ENCODE measurements at regions not wholly inside any gene's neighbourhood (a gene's known extent, or its start where the extent isn't known, plus 50 kb on each side); places are given as distances from the start of the nearest gene placed in this dataset.
A peak's percentile ranks its signal among the peaks of the same experiment; 100 is the strongest.
"Not testable (repeated sequence)": the region's sequence is repeated elsewhere in the genome, so short reads cannot be mapped to it uniquely, and the experiment has no call there.

DNA sequence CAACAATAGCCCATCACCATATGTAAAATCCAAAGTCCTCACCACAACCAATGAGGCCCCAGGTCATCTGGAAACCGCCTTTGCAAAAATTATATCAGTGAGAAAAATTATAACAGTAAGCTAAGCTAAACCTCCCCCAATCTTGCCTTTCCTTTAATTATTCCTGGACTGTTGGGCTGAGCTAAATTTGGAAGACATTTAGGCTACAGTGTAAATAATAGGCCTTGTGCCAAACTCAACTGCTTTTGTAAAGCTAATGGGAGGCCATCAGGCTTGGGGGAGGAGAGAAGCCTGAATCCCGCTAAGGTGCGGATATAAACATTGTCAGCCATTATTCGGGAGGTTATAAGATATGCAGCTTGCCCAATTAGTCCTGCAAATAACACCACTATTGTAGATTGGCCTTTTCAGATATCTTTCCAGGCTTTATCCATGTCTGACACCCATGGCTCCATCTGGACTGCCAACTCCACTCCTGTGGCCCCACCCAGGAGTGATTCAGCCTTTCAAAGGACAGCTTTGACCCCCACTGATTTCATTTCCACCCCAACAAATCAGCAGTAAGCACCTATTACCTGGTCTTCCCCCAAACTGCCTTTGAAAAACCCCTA lies 53.0 kb upstream of the CA12 start:
- DNase-seq = no peak

DNA sequence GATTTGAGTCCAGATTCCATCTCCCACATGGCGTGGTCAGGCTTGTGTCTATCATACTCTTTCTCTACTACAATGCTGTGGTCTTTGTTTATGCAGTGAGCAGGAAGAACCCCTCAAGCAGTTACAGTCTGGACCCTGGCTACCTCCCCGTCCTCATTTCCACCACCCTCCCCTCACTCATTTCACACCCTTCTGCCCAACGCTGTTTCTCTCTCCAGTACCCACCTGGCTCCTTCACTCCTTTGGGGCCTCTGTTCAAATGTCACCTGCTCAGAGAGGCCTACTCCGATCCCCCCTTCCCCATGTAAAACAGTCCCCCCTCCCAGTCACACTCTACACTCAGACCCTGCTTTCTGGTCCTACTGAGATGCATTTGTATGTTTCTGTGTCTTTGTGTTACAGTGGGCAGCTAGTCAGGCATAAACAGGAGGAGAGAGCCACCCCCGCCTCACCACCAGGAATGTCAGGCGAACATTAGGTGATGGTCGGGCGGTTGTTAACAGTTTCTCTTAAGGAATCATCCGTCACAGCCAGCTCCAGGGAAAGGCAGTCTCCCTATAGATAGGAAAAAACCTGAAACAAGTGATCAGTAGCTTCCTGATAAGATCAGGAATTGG lies 53.7 kb upstream of the CA12 start:
- no peak for DNase-seq

DNA sequence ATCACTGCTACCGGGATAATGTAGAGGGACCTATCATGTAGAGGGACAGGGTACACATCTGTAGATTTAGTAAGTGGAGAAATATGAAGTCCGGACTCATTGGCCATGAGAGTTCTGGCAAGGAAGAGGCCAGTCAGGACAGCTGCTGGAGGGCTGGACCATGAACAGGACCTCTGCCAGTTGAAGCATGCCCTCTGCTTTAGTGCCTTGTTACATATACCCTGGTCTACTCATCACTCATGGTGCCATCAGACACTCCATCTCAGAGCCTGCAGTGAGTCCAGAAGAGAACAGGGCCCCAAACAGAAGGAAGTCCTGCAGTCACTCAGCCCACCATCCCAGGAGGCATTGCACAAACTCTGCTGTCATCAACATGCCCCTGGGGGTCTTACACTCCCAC lies 54.7 kb upstream of the CA12 start:
- no peak for DNase-seq

DNA sequence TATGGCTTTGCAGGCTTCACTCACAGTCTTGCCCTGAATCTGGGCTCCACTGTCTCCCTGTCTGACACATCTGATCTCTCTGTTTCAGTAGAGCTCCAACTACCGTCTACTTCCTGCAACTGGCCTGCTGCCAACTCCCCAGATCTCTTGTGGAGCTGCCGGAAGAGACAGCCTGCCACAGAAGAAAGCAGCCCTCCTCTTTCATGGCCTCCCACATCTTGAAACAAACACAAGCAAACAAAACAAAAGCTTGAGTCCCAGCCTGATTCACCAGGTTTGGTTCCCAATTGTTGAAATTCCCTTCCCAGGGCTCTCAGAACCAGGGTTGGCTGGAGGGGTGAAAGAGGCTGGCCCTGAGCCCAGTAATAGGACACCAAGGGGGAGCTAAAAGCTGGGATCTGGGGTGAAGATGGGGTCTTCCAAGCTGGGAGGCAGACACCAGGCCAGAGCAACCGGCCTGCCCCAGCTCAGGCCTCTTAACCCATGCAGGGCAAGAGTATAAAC lies 55.3 kb upstream of the CA12 start:
- peak; percentile 58 for DNase-seq

DNA sequence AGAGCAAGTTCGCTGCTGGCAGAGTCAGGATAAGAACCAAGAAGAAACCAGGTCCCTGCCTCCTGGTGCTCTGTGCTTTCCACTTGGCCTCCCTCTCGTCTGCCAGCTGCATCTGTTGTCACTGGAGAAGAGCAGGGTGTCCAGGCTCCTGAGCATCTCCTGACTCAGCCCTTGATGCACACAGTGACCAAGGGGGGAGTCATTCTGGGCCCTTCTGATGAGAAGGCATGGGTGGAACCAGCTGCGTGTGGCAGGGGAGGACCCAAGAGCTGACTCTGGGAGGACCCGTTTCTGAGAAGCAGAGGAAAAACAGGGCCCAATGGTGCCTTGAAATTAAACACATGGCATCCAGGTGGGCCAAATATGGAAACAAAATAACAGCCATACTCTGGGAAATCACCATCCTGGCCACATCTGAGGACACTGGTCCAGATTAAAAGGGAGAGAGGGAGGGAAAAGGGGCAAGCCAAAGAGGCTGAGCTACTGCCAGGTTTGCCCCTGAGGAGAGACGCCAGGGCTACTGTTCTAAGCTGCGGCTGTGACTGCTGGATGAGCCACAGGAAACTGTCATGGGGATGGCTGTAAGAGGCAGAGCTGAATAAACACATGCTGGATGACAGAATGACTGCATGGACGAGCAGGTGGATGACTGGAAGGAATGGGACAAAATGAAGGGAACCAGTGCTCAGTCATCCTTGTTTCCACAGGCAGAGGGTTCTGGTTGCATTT lies 58.1 kb upstream of the CA12 start:
- DNase-seq = no peak

DNA sequence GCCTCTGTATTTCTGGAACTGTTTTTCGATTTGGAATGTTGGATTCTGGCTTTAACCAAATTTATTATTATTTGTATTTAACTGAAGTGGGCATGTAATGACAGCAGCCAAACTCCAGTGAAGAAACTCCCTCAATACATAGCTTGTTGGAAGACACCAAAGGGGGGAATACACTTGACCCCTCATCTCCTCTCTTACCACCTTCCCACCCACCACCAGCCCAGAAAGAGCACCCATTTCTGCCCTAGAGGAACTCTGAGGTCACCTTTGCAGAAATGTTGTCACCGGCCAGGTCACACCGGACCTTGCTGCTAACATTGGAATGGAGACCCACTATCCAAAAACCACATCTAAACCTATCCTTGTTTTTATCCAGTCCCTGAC lies 58.6 kb upstream of the CA12 start:
- no peak for DNase-seq

DNA sequence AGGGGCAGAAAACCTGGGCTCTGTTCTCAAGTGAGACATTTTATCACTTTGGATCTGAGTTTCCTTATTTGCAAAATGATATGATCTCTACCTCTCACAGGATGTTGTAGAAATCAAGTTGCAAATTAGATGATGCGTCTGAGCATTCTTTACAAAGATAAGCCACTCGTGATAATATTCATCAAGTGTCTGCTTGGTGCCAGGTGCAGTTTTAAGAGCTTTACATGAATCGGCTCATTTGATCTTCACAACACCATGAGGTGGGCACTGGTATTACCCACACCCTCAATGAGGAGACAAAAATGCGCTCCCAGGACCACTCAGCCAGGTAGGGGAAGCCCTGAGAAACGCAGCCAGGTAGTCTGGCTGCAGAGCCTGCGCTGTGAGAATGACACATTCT lies 59.1 kb upstream of the CA12 start:
- no peak for DNase-seq

DNA sequence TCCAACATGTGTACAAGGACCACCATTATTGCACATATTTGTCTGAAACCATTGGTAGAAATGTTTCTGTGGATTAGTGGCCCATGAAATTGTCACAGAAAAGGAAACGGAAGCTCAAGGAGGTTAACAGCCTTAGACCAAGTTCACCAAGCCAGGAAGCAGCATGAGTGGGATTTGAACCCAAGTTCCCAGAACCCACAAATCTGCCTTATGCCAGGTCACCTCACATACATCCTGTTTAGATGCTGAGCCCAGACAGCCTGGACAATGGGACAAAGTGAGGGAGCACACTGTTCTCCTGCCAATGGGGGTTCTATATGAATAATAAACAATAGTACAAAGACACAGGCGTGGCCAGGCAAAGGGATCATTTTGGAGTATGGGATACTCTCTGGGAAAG lies 59.6 kb upstream of the CA12 start:
- DNase-seq = no peak

DNA sequence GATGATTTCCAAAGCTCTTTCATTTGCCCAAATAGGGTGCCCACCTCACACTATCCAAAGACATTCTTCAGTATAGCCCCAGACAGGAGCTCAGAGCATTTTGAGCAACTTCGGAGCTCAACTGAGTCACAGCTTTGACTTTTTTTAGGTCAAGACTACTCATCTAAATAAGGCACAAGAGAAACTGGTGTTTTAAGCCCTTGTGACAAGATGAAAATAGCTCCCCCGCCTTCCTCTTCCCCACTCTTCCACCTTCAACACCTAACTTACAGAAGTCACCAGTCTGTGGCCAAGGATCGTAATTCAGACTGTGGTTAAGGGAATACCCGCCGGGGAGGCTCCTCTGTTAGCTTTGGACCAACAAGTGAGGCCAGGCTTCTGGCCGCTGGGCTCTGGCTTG lies 60.4 kb upstream of the CA12 start:
- no peak for DNase-seq

DNA sequence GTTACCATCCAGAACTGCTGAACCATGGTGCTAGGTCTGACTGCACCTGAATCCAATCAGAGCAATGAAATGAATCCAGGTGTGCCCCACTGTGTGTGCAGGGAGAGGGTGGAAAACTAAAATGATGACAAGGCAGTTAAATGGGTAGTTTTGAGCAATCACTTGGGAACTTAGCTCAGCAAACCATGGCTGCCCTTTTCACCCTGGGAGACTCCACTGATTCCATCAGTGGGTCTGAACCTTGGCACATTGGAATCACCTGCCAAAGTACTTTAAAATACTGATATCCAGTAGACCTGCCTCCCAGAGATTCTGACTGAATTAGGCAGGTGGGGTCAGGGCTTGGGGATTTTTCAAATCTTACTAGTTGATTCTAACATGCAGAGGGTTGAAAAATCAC lies 59.8 kb upstream of the USP3 start:
- no peak for DNase-seq

DNA sequence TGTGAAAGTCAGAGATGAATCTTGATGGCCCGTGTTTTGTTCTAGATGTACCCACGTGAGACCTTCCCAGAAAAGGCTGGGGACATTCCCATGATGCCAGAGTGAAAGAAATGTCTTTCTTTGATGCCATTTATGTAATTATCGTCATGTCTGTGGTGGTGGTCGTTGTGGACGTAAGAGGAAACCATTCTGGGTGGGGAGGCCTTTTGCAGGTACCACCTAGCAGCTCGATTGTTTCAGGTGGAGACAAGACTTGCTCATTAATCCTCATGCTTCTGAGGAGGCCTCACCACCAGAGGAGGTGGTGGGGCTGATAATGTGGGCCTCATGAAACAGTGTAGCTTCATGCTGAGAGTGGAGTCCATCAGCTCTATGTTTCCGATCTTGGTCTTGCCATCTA lies 58.1 kb upstream of the USP3 start:
- DNase-seq = no peak

DNA sequence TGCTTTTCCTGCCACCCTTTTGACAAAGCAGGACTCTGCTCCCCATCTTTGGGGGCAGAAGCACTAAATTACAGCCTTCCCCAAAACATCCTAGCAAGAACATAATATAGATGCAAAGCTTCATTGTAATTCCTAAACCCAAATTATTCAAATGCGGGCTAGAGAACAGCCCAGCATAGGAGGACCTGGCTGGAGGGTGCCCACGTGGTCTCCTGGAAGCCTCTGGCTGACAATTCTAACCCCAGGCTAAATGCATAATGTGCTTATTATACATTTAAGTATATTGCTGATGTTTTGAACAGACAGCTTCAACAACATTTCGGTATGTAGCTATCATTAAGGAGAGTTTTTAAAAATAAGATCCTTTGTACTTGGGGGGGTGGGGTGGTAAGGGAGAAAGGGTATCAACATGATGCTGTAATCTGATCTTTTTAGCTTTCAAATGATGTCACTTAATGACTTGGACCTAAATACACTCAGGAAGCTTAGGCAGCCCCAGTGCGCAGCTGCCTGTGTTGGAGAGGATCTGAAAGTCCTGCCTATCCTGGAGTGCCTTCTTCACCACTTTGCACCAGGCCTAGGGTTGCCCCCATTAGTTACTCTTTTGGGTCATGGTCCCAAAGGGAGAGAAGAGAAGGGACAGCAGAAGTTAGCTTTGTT lies 57.2 kb upstream of the USP3 start:
- DNase-seq = no peak

DNA sequence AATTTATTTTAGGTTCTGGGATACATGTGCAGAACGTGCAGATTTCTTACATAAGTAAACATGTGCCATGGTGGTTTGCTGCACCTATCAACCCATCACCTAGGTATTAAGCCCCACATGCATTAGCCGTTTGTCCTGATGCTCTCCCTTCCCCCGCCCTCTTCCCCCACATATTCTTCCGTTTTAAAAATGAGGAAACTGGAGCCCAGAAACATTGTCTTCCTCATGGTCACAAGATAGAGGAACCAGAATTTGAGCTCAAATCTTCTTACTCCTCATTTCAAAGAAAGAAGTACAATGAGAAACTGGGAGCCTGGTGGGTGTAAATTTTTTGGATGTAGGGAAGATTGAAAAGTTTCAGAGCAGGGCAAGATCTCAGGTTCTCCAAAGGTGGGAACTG lies 56.1 kb upstream of the USP3 start:
- no peak for DNase-seq

DNA sequence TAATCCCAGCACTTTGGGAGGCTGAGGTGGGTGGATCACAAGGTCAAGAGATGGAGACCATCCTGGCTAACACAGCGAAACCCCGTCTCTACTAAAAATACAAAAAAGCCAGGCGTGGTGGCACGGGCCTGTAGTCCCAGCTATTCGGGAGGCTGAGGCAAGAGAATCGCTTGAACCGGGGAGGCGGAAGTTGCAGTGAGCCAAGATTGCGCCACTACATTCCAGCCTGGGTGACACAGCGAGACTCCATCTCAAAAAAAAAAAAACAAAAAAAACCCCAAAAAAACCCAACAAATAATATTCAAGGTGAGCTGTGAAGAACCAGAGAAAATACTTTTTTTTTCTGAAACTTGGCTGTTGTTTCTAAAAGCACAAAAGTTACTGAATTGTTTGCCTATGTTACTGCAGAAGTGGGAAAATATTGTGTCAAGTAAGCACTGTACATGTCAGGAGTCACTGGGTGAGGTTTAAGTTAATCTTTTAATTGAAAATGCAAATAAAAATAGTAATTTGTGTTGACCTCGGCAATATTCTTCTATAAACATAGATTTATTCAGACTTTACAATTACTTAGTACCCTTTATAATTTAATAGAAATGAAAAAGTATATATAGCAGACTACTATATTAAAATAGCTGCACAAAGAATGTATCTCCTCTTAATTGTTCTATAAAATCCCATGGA lies 55.4 kb upstream of the USP3 start:
- DNase-seq = not testable (repeated sequence)

DNA sequence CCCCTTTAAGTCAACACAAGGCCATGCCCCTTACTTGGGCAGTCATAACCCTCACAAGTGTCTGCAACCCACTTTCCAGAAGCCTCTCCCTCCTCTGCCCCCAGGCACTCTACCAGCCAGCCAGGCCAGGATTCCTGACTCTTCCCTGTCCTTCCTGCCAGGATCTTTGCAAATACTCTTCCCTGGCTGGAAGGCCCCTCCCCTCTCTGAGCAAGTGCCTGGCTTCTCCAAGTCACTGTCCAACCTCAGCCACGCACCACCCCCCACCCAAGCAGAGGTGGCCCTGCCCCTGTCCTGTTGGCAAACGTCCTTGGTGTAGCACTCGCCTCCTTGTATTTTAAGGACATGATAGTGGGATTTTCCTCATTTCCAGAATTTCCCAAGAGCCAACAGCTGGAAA lies 54.7 kb upstream of the USP3 start:
- no peak for DNase-seq

DNA sequence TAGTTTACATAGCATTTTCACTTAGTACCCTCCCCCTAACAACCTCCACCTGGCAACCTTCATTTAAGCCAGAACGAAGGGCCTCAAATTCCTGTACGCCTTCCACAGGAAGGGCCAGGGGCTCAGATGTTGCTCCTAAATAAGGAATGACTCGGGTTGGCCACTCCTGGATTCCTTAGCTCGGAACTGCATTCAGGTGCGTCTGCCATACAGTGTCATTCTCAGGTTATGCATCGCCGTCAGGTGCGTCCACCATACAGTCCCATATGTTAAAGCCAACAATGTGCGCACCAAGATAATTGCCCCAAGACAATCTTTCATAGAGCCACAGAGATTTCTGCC lies 53.5 kb upstream of the USP3 start:
- DNase-seq = no peak

DNA sequence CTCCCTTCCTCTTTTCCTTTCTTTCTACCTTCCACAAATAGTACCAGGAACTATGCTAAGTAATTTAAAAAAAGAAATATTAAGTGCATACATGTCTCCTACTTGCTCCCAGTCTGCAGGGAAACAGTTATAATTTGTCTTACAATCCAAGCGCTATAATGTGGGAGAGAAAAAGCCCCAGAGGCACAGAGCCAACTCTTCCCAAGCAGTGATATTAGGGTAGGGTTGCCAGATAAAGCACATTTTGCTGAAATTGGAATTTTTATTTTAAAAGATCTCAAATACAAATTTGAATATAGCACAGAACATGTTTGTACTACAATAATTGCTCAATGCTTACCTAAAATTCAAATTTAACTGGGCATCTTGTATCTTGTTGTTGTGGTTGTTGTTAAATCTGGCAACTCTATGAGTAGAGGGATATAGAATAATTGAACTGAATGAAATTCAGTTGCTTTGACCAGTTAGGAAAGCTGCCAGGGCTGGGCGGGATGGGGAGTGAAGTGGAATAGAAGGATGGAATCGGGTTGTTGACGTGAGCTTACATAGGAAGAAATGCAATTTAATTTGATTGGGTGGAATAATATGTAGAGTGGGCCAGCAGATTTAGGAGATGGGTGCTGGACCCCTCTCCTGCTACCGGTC lies 52.6 kb upstream of the USP3 start:
- no peak for DNase-seq

DNA sequence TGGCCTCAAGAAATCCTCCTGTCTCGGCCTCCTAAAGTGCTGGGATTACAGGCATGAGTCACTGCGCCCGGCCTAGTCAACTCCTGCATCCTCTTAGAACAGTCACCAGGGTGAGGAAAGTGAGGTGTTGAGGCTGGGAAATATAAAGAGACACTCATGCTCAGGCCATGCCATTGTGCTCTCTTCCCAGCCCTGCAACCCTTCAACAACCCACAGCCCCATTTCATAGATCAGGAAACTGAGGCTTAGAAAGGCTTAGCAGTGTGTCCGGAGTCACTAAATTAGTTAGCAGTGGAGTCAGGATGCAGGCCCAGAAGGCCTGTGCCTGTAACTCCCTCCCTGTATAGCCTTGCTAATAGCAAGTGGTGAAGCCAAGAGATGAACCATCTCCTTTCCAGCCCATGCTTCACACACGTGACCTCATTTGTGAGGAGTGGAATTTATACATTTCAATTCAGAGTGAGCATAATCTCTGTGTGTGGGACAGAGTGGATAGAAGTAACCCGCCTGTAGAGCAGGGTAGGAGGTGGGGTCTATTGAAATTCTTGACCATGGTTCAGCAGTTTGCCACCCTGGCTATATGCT lies 51.7 kb upstream of the USP3 start:
- DNase-seq = no peak

DNA sequence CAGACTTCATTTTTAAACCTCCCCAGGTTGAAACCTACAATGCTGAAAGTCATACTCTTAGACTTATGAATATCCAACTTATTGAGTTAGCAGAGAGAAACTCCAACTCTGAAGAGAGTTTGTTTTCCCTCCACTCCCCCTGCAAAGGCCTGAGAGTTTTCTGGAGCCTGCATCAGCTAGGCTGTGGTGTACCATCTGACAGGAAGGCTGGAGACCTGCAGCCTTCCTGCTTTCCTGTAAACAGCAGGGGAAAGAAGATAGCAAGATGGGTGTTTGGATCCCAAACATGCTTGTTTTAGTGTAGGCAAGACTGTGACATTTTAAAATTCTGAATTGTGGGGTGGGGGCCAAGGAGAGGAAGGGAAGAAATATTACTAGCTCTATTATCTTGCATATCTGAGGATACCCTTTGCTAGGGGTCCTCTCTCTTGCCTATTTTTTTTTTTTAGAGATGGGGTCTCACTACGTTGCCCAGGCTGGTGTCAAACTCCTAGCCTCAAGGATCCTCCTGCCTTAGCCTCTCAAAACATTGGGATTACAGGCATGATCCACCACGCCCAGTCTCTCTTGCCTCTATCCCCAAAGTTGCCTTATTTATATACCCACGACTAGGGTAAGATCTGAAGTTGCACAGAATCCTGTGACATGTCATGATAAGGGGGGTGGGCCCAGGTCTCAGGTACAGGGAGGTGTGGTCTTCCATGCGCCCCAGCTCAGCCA lies 51.0 kb upstream of the USP3 start:
- no peak for DNase-seq

DNA sequence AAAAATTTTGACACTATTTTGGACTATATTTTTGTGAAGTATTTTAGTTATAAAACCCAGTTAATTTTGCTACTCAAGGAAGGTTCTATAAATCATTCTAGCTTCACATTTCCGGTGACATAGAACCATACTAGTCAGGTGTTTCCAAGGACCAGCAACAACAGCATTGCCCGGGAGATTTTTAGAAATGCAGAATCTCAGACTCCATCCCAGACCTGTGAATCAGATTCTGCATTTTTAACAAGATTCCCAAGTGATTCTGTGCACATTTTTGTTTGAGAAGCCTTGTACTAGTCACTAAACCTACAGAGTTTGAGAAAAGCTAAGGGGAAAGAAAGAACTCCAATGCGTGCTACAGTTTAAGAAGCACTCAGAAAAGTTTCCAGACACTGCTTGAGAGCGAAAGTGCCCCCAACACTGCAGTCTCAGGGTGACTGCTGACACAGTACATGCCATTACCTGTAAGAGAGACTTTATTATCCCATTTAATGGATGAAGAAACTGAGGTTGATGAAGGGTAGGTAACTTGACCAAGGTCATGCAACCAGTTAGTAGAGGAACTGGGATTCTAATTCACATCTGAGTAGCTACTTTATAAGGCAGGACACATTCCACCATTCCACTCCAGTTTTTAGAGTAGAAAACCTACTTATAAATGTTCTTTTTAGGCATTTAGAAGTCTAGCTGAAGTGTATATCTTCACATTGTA lies 49.7 kb upstream of the USP3 start:
- no peak for DNase-seq
